KMS-11 (cell line): ENCODE measurements at regions not wholly inside any gene's neighbourhood (a gene's known extent, or its start where the extent isn't known, plus 50 kb on each side); places are given as distances from the start of the nearest gene placed in this dataset.
"Not testable (repeated sequence)": the region's sequence is repeated elsewhere in the genome, so short reads cannot be mapped to it uniquely, and the experiment has no call there.

ENCODE experiments used
- H2AFZ ChIP-seq: fragments of 200-600 bp; sonication (generic); 2 replicates; pipeline ENCODE4 v1.6.1; 2016; ENCODE audit warnings: antibody characterized with exemption, mixed run types, low read depth
- H3K27ac ChIP-seq: fragments of 200-600 bp; sonication (generic); 2 replicates; pipeline ENCODE4 v1.6.1; 2016; ENCODE audit warnings: mild to moderate bottlenecking, mixed run types
- H3K27me3 ChIP-seq: fragments of 200-600 bp; sonication (generic); 2 replicates; pipeline ENCODE4 v1.6.1; 2017; ENCODE audit warnings: mild to moderate bottlenecking, low read depth, mixed run types, moderate library complexity; ENCODE audit not compliant: insufficient read depth
- H3K36me3 ChIP-seq: fragments of 200-600 bp; sonication (generic); 2 replicates; pipeline ENCODE4 v1.6.1; 2017; ENCODE audit warnings: mild to moderate bottlenecking, mixed run types; ENCODE audit not compliant: insufficient read depth
- H3K4me1 ChIP-seq: fragments of 200-600 bp; sonication (generic); 2 replicates; pipeline ENCODE4 v1.6.1; 2016; ENCODE audit warnings: mild to moderate bottlenecking, low read depth, mixed run types; ENCODE audit not compliant: poor library complexity, severe bottlenecking
- H3K4me2 ChIP-seq: fragments of 200-600 bp; sonication (generic); 2 replicates; pipeline ENCODE4 v1.7.0; 2016; ENCODE audit warnings: mild to moderate bottlenecking, mixed run types
- H3K4me3 ChIP-seq: fragments of 200-600 bp; sonication (generic); IDR thresholded peaks from 2 replicates; pipeline ENCODE4 v1.6.1; 2017; ENCODE audit warnings: low read depth, low read length, mixed read lengths; ENCODE audit not compliant: insufficient read depth
- H3K79me2 ChIP-seq: fragments of 200-600 bp; sonication (generic); 2 replicates; pipeline ENCODE4 v1.6.1; 2016; ENCODE audit warnings: low read depth, mixed run types; ENCODE audit not compliant: insufficient read depth
- H3K9ac ChIP-seq: fragments of 200-600 bp; sonication (generic); 2 replicates; pipeline ENCODE4 v1.6.1; 2016; ENCODE audit warnings: mild to moderate bottlenecking, mixed run types
- H4K20me1 ChIP-seq: fragments of 200-600 bp; sonication (generic); 2 replicates; pipeline ENCODE4 v1.6.1; 2016; ENCODE audit warnings: mild to moderate bottlenecking, mixed run types; ENCODE audit not compliant: insufficient read depth
- CTCF ChIP-seq: fragments of 200-600 bp; sonication (generic); conservative IDR thresholded peaks from 2 replicates; pipeline ENCODE4 v1.6.1; 2017; ENCODE audit warnings: low read depth, mild to moderate bottlenecking, antibody characterized with exemption, low read length, moderate library complexity, mixed read lengths

GRCh38 chr16:51982715-51983680, 563.9 kb downstream of the TOX3 start:
- H3K4me3 ChIP-seq = no peak overlapping the region
- no peak overlapping the region for H3K27ac ChIP-seq
- H3K9ac ChIP-seq = no peak overlapping the region
- no peaks in the 10 kb centered on the region for H3K4me1 ChIP-seq
- peak; percentile 82 for TF ChIP-seq CTCF
- no peaks in the 10 kb centered on the region for H3K27me3 ChIP-seq
- H2AFZ ChIP-seq = no peak overlapping the region
- no peak overlapping the region for H3K4me2 ChIP-seq
- no peaks in the 10 kb centered on the region for H3K36me3 ChIP-seq
- no peaks in the 10 kb centered on the region for H3K79me2 ChIP-seq
- no peaks in the 10 kb centered on the region for H4K20me1 ChIP-seq

- Histone ChIP-seq H3K4me3 (no peak overlapping the region), H3K36me3 (no peaks in the 10 kb centered on the region), H3K9ac (no peak overlapping the region), H2AFZ (no peak overlapping the region), H3K27me3 (no peaks in the 10 kb centered on the region), H3K4me1 (no peaks in the 10 kb centered on the region), H3K27ac (no peak overlapping the region), H4K20me1 (no peaks in the 10 kb centered on the region), H3K4me2 (no peak overlapping the region), H3K79me2 (no peaks in the 10 kb centered on the region)
- no peak for TF ChIP-seq CTCF
Measured at GRCh38 chr16:51981725-51982124, 565.2 kb downstream of the TOX3 start.

- not testable (repeated sequence) for H3K4me2 ChIP-seq, H3K4me3 ChIP-seq, H3K4me1 ChIP-seq, H3K79me2 ChIP-seq, H2AFZ ChIP-seq, H4K20me1 ChIP-seq, H3K27ac ChIP-seq, H3K36me3 ChIP-seq, H3K9ac ChIP-seq, H3K27me3 ChIP-seq
Measured at GRCh38 chr16:51977506-51977905, 569.4 kb downstream of the TOX3 start.

GRCh38 chr16:51971184-51971583, 575.8 kb downstream of the TOX3 start:
- Histone ChIP-seq H3K4me3 (no peak overlapping the region), H2AFZ (no peak overlapping the region), H4K20me1 (no peaks in the 10 kb centered on the region), H3K4me2 (no peak overlapping the region), H3K27me3 (no peaks in the 10 kb centered on the region), H3K4me1 (no peaks in the 10 kb centered on the region), H3K36me3 (no peaks in the 10 kb centered on the region), H3K27ac (no peak overlapping the region), H3K9ac (no peak overlapping the region), H3K79me2 (no peaks in the 10 kb centered on the region)
- TF ChIP-seq CTCF = no peak

GRCh38 chr16:51968749-51969148, 578.2 kb downstream of the TOX3 start:
- no peak overlapping the region for H3K4me2 ChIP-seq
- TF ChIP-seq CTCF = no peak
- H3K36me3 ChIP-seq = no peaks in the 10 kb centered on the region
- H3K4me1 ChIP-seq = no peaks in the 10 kb centered on the region
- no peak overlapping the region for H3K9ac ChIP-seq
- no peak overlapping the region for H2AFZ ChIP-seq
- H3K79me2 ChIP-seq = no peaks in the 10 kb centered on the region
- no peaks in the 10 kb centered on the region for H4K20me1 ChIP-seq
- no peaks in the 10 kb centered on the region for H3K27me3 ChIP-seq
- no peak overlapping the region for H3K4me3 ChIP-seq
- no peak overlapping the region for H3K27ac ChIP-seq
